NCI-H128 (cell line): ENCODE measurements at regions not wholly inside any gene's neighbourhood (a gene's known extent, or its start where the extent isn't known, plus 50 kb on each side); places are given as distances from the start of the nearest gene placed in this dataset.

Source experiments
- DNase-seq: peaks from one replicate; lab custom pipeline; 2025; ENCODE audit not compliant: unreplicated experiment; lab: John Stamatoyannopoulos, UW

- DNase-seq = no peak
These were observed 148.0 kb upstream of the SLC14A2 start for GRCh38 chr18:45467293-45467692.

- DNase-seq = no peak
These were observed 147.3 kb upstream of the SLC14A2 start for GRCh38 chr18:45467945-45468344.

GRCh38 chr18:45478889-45479288, 136.4 kb upstream of the SLC14A2 start:
- no peak for DNase-seq

GRCh38 chr18:45480219-45481015, 134.9 kb upstream of the SLC14A2 start:
- no peak for DNase-seq

GRCh38 chr18:45481821-45482220, 133.5 kb upstream of the SLC14A2 start:
- no peak for DNase-seq

GRCh38 chr18:45482286-45482685, 133.0 kb upstream of the SLC14A2 start:
- no peak for DNase-seq

- no peak for DNase-seq
These were observed 127.7 kb upstream of the SLC14A2 start for GRCh38 chr18:45487581-45487980.

- no peak for DNase-seq
These were observed 126.6 kb upstream of the SLC14A2 start for GRCh38 chr18:45488645-45489044.

GRCh38 chr18:45493830-45494229, 121.4 kb upstream of the SLC14A2 start:
- no peak for DNase-seq

- DNase-seq = no peak
These were observed 120.5 kb upstream of the SLC14A2 start for GRCh38 chr18:45494811-45495210.

- DNase-seq = no peak
These were observed 118.5 kb upstream of the SLC14A2 start for GRCh38 chr18:45496741-45497140.

- no peak for DNase-seq
These were observed 117.5 kb upstream of the SLC14A2 start for GRCh38 chr18:45497595-45498286.

- no peak for DNase-seq
These were observed 117.0 kb upstream of the SLC14A2 start for GRCh38 chr18:45498287-45498658.

- no peak for DNase-seq
These were observed 111.3 kb upstream of the SLC14A2 start for GRCh38 chr18:45503990-45504389.

GRCh38 chr18:45505497-45506206, 109.6 kb upstream of the SLC14A2 start:
- DNase-seq = no peak

GRCh38 chr18:45506951-45507350, 108.3 kb upstream of the SLC14A2 start:
- DNase-seq = no peak

GRCh38 chr18:45509535-45509934, 105.7 kb upstream of the SLC14A2 start:
- no peak for DNase-seq

- no peak for DNase-seq
These were observed 104.6 kb upstream of the SLC14A2 start for GRCh38 chr18:45510656-45511055.

GRCh38 chr18:45512363-45512953, 102.8 kb upstream of the SLC14A2 start:
- no peak for DNase-seq

- DNase-seq = no peak
These were observed 98.0 kb upstream of the SLC14A2 start for GRCh38 chr18:45517181-45517741.
